Upper lobe of right lung (tissue), 1 donor: ENCODE measurements at regions not wholly inside any gene's neighbourhood (a gene's known extent, or its start where the extent isn't known, plus 50 kb on each side); places are given as distances from the start of the nearest gene placed in this dataset.

Experiments used
- ATAC-seq: fragments of 200-7000 bp; cut with Tn5 transposase; one replicate; pipeline ENCODE4 v1.9.1; 2020; ENCODE audit warnings: mild to moderate bottlenecking, moderate library complexity
- DNase-seq: peaks from one replicate; pipeline ENCODE4 v3.0.0-alpha.2; 2020
- H3K27ac ChIP-seq: fragments of 200-600 bp; one replicate; pipeline ENCODE4 v1.8.0; 2022
- H3K27me3 ChIP-seq: fragments of 200-600 bp; one replicate; pipeline ENCODE4 v1.8.0; 2022; ENCODE audit warnings: mild to moderate bottlenecking
- H3K36me3 ChIP-seq: fragments of 200-600 bp; one replicate; pipeline ENCODE4 v1.8.0; 2022
- H3K4me1 ChIP-seq: fragments of 200-600 bp; one replicate; pipeline ENCODE4 v1.8.0; 2022
- H3K4me3 ChIP-seq: fragments of 200-600 bp; one replicate; pipeline ENCODE4 v1.8.0; 2022; ENCODE audit warnings: mild to moderate bottlenecking
- H3K9me3 ChIP-seq: fragments of 200-600 bp; one replicate; pipeline ENCODE4 v1.8.0; 2022
- intact Hi-C: fragments of 100-400 bp; cut with DNase I; formaldehyde crosslinking; loops from one replicate; pipeline ENCODE4 v1.11.0; 2022
- TF ChIP-seq, protein P1 (sequence below): fragments of 200-600 bp; IDR thresholded peaks from one replicate; pipeline ENCODE4 v1.8.0; 2022; ENCODE audit warnings: antibody characterized with exemption
- donor health status: DM: no; HTN: yes; CAD: no; lungs with severe emphysema.

DNA sequence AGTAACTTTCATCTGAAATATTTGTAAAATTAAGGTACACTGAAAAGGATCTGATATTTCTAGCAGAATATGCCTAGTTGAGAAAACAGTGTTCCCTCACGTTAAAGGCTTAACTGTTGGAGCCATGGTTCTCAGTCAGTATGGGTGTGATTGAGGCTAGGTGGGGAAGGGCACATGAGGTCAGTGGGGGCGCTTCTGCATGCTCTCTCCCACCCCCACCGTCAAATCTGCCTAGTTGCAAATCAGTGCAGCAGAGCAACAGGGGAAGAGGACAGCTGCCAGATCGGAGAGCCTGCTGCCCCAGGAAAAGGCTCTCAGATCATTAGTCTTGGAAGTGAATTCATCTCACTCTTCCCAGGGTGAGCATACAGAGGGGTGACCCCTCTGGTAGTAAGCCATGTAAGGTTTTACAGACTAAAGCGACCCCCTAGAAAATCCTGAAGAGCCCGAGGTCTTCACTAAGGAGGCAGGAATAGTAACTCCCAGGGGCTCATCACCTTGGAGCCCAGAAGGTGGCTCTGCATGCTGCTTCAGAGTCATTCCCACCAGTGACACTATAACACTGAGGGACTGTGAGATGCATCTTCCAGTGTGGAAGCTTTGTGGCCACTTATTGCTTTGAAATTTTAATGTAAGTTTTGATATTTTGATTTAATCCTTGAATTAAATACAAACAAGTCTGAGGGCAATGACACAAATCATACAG lies 83.1 kb upstream of the BARHL2 start:
- no peak for ATAC-seq

DNA sequence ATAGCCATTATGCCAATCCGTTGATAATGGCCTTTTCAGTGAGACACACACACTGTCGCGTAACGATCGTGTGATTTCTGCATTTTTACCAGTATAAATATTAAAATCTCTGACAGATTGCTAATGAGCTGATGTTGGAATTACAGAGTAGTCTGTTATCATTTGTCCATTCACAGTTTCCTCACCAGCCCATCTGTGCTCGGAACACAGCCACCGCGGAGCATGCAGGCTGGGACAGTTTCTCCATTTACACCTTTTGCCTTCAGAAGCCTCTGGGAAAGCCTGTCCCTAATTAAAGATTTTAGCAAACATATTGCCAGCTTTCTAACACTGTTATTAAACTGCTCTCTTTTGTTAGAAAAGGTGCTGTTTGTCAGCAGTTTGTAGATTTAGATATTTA lies 82.2 kb upstream of the BARHL2 start:
- no peaks in the 10 kb centered on the region for H3K4me1 ChIP-seq
- no peaks in the 10 kb centered on the region for H3K9me3 ChIP-seq
- ATAC-seq (no peak), DNase-seq (no peak)
- no peak overlapping the region for H3K27ac ChIP-seq
- no peaks in the 10 kb centered on the region for H3K36me3 ChIP-seq
- no peak overlapping the region for H3K4me3 ChIP-seq
- intact Hi-C loops, result no loop called here
- TF ChIP-seq, protein P1, sequence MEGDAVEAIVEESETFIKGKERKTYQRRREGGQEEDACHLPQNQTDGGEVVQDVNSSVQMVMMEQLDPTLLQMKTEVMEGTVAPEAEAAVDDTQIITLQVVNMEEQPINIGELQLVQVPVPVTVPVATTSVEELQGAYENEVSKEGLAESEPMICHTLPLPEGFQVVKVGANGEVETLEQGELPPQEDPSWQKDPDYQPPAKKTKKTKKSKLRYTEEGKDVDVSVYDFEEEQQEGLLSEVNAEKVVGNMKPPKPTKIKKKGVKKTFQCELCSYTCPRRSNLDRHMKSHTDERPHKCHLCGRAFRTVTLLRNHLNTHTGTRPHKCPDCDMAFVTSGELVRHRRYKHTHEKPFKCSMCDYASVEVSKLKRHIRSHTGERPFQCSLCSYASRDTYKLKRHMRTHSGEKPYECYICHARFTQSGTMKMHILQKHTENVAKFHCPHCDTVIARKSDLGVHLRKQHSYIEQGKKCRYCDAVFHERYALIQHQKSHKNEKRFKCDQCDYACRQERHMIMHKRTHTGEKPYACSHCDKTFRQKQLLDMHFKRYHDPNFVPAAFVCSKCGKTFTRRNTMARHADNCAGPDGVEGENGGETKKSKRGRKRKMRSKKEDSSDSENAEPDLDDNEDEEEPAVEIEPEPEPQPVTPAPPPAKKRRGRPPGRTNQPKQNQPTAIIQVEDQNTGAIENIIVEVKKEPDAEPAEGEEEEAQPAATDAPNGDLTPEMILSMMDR, result no peak
- no peaks in the 10 kb centered on the region for H3K27me3 ChIP-seq

More for the DNA sequence above, 83.1 kb upstream of the BARHL2 start:
- no peak for DNase-seq
- intact Hi-C loops, result no loop called here
- H3K9me3 ChIP-seq, result no peaks in the 10 kb centered on the region
- TF ChIP-seq, protein P1, result no peak
- no peaks in the 10 kb centered on the region for H3K36me3 ChIP-seq
- no peaks in the 10 kb centered on the region for H3K27me3 ChIP-seq
- H3K4me1 ChIP-seq, result no peaks in the 10 kb centered on the region
- H3K4me3 ChIP-seq, result no peak overlapping the region
- no peak overlapping the region for H3K27ac ChIP-seq

DNA sequence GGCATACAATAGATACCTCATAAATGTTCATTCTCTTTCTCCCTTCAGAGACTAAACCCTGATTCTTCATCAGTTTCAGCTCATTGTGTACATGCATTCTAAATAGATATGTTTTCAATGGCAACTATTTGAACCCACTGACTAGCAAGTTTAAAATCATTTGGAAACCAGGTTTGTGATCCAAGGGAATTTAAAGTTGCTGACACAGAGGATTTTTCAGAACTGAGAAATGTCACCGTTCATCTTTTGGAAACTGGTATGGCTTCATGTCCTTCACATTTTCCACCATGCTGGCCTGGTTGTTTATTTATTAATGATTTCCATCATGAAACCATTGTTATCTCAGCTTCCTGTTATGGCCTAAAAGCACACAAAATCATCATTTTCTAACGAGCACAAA lies 81.8 kb upstream of the BARHL2 start:
- Histone ChIP-seq H3K9me3 (no peaks in the 10 kb centered on the region), H3K27me3 (no peaks in the 10 kb centered on the region), H3K36me3 (no peaks in the 10 kb centered on the region), H3K27ac (no peak overlapping the region), H3K4me1 (no peaks in the 10 kb centered on the region), H3K4me3 (no peak overlapping the region)
- no peak for ATAC-seq
- no peak for DNase-seq
- intact Hi-C loops, result no loop called here
- TF ChIP-seq, protein P1, result no peak

DNA sequence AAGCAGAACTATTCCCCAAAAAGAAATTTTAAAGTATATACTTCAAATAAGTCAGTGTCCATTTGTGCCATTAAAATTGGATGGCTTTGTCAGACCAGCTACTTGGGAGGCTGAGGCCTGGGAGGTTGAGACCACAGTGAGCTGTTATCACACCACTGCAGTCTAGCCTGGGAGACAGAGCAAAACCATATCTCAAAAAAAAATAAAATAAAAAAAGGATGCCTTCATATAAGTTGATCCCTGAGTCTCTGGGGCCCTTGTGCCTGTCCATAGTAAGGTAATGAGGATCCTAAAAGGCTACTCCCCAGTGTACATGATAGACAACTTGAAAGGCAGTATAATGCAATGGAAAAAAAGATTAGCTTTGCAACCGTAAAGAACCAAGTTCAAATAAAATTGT lies 81.2 kb upstream of the BARHL2 start:
- H3K4me1 ChIP-seq, result no peaks in the 10 kb centered on the region
- H3K36me3 ChIP-seq, result no peaks in the 10 kb centered on the region
- no peak for DNase-seq
- intact Hi-C loops, result no loop called here
- ATAC-seq, result no peak
- no peaks in the 10 kb centered on the region for H3K9me3 ChIP-seq
- TF ChIP-seq, protein P1, result no peak
- no peak overlapping the region for H3K27ac ChIP-seq
- H3K4me3 ChIP-seq, result no peak overlapping the region
- no peaks in the 10 kb centered on the region for H3K27me3 ChIP-seq

DNA sequence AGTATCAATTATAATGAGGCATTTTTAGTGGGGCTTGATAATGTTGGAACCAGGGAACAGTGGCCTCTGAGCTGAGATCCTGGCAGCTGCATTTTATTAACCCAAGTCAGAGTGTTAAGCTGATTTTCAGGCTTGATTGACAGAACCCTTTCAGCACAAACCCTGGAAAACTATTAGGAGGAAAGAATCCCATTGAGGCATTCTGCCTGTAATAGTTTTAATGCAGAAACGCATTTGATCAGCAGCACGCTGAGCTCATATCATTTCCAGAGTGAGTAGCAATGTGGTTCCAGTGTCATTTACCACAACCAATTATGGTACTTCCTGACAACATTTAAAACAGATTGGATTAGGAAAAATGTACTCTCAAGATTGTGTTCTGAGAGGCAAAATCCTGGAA lies 78.3 kb upstream of the BARHL2 start:
- Histone ChIP-seq H3K9me3 (no peaks in the 10 kb centered on the region), H3K36me3 (no peaks in the 10 kb centered on the region), H3K4me3 (no peak overlapping the region), H3K27me3 (no peaks in the 10 kb centered on the region), H3K4me1 (no peaks in the 10 kb centered on the region), H3K27ac (no peak overlapping the region)
- intact Hi-C loops, result no loop called here
- DNase-seq, result no peak
- TF ChIP-seq, protein P1, result no peak
- no peak for ATAC-seq

DNA sequence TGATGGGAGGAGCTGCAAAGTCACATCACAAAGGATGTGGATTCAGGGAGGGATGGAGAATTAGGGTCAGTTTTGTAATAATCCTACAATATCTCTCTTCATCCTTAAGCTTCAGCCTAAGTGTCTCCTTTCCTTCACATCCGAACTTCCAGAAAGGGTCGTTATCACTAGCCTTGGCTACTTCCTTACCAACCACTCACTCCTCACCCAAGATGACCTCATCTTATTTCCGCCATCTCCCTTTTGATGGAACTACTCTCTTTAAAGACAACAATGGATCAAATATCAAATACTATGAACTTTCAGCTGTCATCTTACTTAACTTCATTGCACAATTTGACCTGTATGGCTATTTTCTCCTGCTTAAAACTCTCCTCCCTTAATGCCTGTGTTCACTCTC lies 69.6 kb upstream of the BARHL2 start:
- H3K27ac ChIP-seq, result no peak overlapping the region
- no peaks in the 10 kb centered on the region for H3K27me3 ChIP-seq
- no peak overlapping the region for H3K4me3 ChIP-seq
- no peaks in the 10 kb centered on the region for H3K36me3 ChIP-seq
- intact Hi-C loops, result no loop called here
- no peak for ATAC-seq
- no peaks in the 10 kb centered on the region for H3K9me3 ChIP-seq
- H3K4me1 ChIP-seq, result no peaks in the 10 kb centered on the region
- TF ChIP-seq, protein P1, result no peak
- DNase-seq, result no peak
